Skin of body (tissue), 1 donor: ENCODE measurements at regions not wholly inside any gene's neighbourhood (a gene's known extent, or its start where the extent isn't known, plus 50 kb on each side); places are given as distances from the start of the nearest gene placed in this dataset.

ENCODE experiments used
- DNase-seq: peaks from one replicate; lab custom pipeline; 2025; lab: John Stamatoyannopoulos, UW

- DNase-seq = no peak
These were observed 415.5 kb downstream of the NR2F1-AS1 start for GRCh38 chr5:93165559-93165958.

GRCh38 chr5:93164690-93165089, 416.3 kb downstream of the NR2F1-AS1 start:
- no peak for DNase-seq

GRCh38 chr5:93163010-93163663, 417.9 kb downstream of the NR2F1-AS1 start:
- DNase-seq = peak; percentile 45

GRCh38 chr5:93161661-93162654, 419.1 kb downstream of the NR2F1-AS1 start:
- DNase-seq = no peak

GRCh38 chr5:93158841-93159240, 422.2 kb downstream of the NR2F1-AS1 start:
- DNase-seq = no peak

- no peak for DNase-seq
These were observed 424.5 kb downstream of the NR2F1-AS1 start for GRCh38 chr5:93156566-93156965.

- DNase-seq = no peak
These were observed 426.5 kb downstream of the NR2F1-AS1 start for GRCh38 chr5:93154535-93154934.

- no peak for DNase-seq
These were observed 427.6 kb downstream of the NR2F1-AS1 start for GRCh38 chr5:93153461-93153860.

GRCh38 chr5:93151896-93152295, 429.1 kb downstream of the NR2F1-AS1 start:
- DNase-seq = no peak

- no peak for DNase-seq
These were observed 429.9 kb downstream of the NR2F1-AS1 start for GRCh38 chr5:93151121-93151520.

- DNase-seq = no peak
These were observed 430.6 kb downstream of the NR2F1-AS1 start for GRCh38 chr5:93150311-93151012.

- DNase-seq = no peak
These were observed 435.3 kb downstream of the NR2F1-AS1 start for GRCh38 chr5:93145767-93146166.

- no peak for DNase-seq
These were observed 436.0 kb downstream of the NR2F1-AS1 start for GRCh38 chr5:93145019-93145418.

GRCh38 chr5:93141969-93142368, 439.1 kb downstream of the NR2F1-AS1 start:
- no peak for DNase-seq

- DNase-seq = no peak
These were observed 450.2 kb downstream of the NR2F1-AS1 start for GRCh38 chr5:93130624-93131490.

- no peak for DNase-seq
These were observed 454.4 kb downstream of the NR2F1-AS1 start for GRCh38 chr5:93126634-93127033.

GRCh38 chr5:93123127-93123526, 457.9 kb downstream of the NR2F1-AS1 start:
- DNase-seq = no peak

- no peak for DNase-seq
These were observed 458.6 kb downstream of the NR2F1-AS1 start for GRCh38 chr5:93122446-93122845.

GRCh38 chr5:93120771-93121170, 460.2 kb downstream of the NR2F1-AS1 start:
- no peak for DNase-seq

- no peak for DNase-seq
These were observed 461.0 kb downstream of the NR2F1-AS1 start for GRCh38 chr5:93120051-93120450.
